ENCODE measurements at regions not wholly inside any gene's neighbourhood (a gene's known extent, or its start where the extent isn't known, plus 50 kb on each side); places are given as distances from the start of the nearest gene placed in this dataset.

DNA sequence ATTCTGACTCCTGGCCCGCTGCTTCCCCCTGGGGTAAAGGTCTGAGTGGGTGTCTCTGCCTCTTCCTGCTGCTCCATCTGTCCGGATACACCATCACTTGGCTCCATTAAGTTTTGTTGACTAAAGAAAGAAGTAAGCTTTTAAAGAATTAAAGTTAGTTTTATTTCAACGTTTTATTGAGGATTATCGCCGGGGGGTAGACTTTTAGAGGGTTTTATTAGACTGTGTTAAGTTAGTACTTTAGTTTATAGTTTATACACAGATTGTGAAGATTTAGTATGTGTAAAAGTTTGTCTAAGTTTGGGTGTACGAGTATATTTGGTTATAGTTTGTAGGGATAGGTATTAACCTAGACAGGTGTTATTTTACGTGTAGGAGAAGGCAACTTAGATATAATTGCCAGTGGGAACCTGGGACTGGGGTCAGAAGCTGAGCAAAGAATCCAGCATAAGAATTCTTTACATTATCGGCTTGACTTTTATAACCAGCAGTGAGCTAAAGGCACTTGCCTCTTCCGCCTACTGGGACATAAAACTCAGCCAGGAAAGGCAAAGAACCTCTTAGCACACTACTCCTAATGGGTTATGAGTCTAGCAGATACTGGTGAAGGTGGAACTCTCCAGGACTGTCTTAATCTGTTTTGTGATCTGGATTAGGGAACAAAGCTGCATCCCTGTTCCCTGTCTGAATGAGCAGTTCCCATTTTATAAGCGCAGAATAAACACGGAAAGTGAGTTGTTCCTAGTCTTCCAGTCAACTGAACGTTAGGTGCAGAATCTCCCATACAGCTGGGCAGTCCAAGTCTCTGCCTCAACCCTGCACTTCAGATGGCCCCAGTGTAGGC, 131.3 kb downstream of the FAM43A start:
- TF ChIP-seq, protein P1, sequence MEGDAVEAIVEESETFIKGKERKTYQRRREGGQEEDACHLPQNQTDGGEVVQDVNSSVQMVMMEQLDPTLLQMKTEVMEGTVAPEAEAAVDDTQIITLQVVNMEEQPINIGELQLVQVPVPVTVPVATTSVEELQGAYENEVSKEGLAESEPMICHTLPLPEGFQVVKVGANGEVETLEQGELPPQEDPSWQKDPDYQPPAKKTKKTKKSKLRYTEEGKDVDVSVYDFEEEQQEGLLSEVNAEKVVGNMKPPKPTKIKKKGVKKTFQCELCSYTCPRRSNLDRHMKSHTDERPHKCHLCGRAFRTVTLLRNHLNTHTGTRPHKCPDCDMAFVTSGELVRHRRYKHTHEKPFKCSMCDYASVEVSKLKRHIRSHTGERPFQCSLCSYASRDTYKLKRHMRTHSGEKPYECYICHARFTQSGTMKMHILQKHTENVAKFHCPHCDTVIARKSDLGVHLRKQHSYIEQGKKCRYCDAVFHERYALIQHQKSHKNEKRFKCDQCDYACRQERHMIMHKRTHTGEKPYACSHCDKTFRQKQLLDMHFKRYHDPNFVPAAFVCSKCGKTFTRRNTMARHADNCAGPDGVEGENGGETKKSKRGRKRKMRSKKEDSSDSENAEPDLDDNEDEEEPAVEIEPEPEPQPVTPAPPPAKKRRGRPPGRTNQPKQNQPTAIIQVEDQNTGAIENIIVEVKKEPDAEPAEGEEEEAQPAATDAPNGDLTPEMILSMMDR (IDR thresholded peaks at IDR 0.05) = no peak
- no peak for TF ChIP-seq POLR2A (IDR thresholded peaks at IDR 0.05)

Data from testis (tissue), 2 donors.